HEK293 (cell line): ENCODE measurements at regions not wholly inside any gene's neighbourhood (a gene's known extent, or its start where the extent isn't known, plus 50 kb on each side); places are given as distances from the start of the nearest gene placed in this dataset.

Experiments used
- CTCF ChIA-PET: fragments of 350-600 bp; formaldehyde crosslinking; extraction: SDS; loops from one replicate; lab custom pipeline; 2021; ENCODE audit warnings: antibody characterized with exemption; lab: Yijun Ruan, JAX
- POLR2A ChIA-PET: fragments of 300-600 bp; formaldehyde crosslinking; extraction: SDS; loops from one replicate; lab custom pipeline; 2020; ENCODE audit warnings: antibody characterized with exemption, inconsistent platforms; lab: Yijun Ruan, JAX
- H3K27ac ChIP-seq: fragments of 200-500 bp; sonication (Bioruptor generic); 2 replicates; pipeline ENCODE4 v1.5.1; 2014; ENCODE audit warnings: low read depth, low read length, control low read depth, inconsistent platforms; ENCODE audit errors: extremely low read depth
- H3K36me3 ChIP-seq, 2 experiments: fragments of 200-500 bp in 1 of 2; sonication (Bioruptor generic) in 1 of 2; 1 replicate in 1 of 2; 2 replicates in 1 of 2; pipeline ENCODE4 v1.5.1; 2014 to 2017; ENCODE audit warnings: inconsistent platforms in 2 of 2, low read length in 2 of 2; ENCODE audit not compliant: control insufficient read depth in 2 of 2, insufficient read depth in 1 of 2
- H3K4me1 ChIP-seq: fragments of 200-500 bp; sonication (Bioruptor generic); 2 replicates; pipeline ENCODE4 v1.5.1; 2014; ENCODE audit warnings: mild to moderate bottlenecking, low read length, inconsistent platforms; ENCODE audit not compliant: control insufficient read depth, insufficient read depth
- H3K4me3 ChIP-seq: 2 replicates; pipeline ENCODE4 v1.5.1; 2011; ENCODE audit warnings: low read depth, mild to moderate bottlenecking, control low read depth, low read length, moderate library complexity
- H3K9me3 ChIP-seq: fragments of 200-500 bp; sonication (Bioruptor generic); 2 replicates; pipeline ENCODE4 v1.5.1; 2014; ENCODE audit warnings: low read depth, low read length, inconsistent platforms; ENCODE audit not compliant: control insufficient read depth, insufficient read depth
- FEZF1 ChIP-seq: fragments of 450-650 bp; formaldehyde crosslinking; IDR thresholded peaks from 2 replicates; pipeline ENCODE4 v1.5.1; 2016; ENCODE audit warnings: missing biosample characterization, missing genetic modification characterization
- MYNN ChIP-seq: fragments of 450-650 bp; formaldehyde crosslinking; IDR thresholded peaks from 2 replicates; pipeline ENCODE4 v1.5.1; 2016; ENCODE audit warnings: missing biosample characterization, missing genetic modification characterization, borderline replicate concordance
- TRIM28 ChIP-seq: IDR thresholded peaks from 2 replicates; pipeline ENCODE4 v1.6.1; 2011; ENCODE audit warnings: low read length, control low read depth, borderline replicate concordance
- ZBTB17 ChIP-seq: fragments of 450-650 bp; formaldehyde crosslinking; IDR thresholded peaks from 2 replicates; pipeline ENCODE4 v1.5.1; 2016; ENCODE audit warnings: missing biosample characterization, missing genetic modification characterization
- ZBTB48 ChIP-seq: fragments of 450-650 bp; formaldehyde crosslinking; IDR thresholded peaks from 2 replicates; pipeline ENCODE4 v1.5.1; 2016; ENCODE audit warnings: missing biosample characterization, missing genetic modification characterization
- ZNF138 ChIP-seq: fragments of 450-650 bp; formaldehyde crosslinking; IDR thresholded peaks from 2 replicates; pipeline ENCODE4 v1.5.1; 2016; ENCODE audit warnings: missing biosample characterization, missing genetic modification characterization, borderline replicate concordance
- ZNF239 ChIP-seq: fragments of 450-650 bp; formaldehyde crosslinking; IDR thresholded peaks from 2 replicates; pipeline ENCODE4 v1.5.1; 2016; ENCODE audit warnings: missing biosample characterization, missing genetic modification characterization
- ZNF544 ChIP-seq: fragments of 450-650 bp; formaldehyde crosslinking; IDR thresholded peaks from 2 replicates; pipeline ENCODE4 v1.5.0; 2017; ENCODE audit warnings: missing biosample characterization, missing genetic modification characterization
- ZNF664 ChIP-seq: fragments of 450-650 bp; formaldehyde crosslinking; IDR thresholded peaks from 2 replicates; pipeline ENCODE4 v1.5.1; 2016; ENCODE audit warnings: missing biosample characterization, missing genetic modification characterization
- ZNF677 ChIP-seq: fragments of 450-650 bp; IDR thresholded peaks from 2 replicates; pipeline ENCODE4 v1.5.0; 2018; ENCODE audit warnings: missing biosample characterization, mild to moderate bottlenecking, missing genetic modification characterization, moderate library complexity
- ZNF76 ChIP-seq: fragments of 450-650 bp; formaldehyde crosslinking; IDR thresholded peaks from 2 replicates; pipeline ENCODE4; 2016; ENCODE audit warnings: low read depth, missing biosample characterization, missing genetic modification characterization, borderline replicate concordance
- TF ChIP-seq, protein P1 (sequence below): fragments of 450-650 bp; formaldehyde crosslinking; conservative IDR thresholded peaks from 2 replicates; pipeline ENCODE4 v1.5.1; 2016; ENCODE audit warnings: low read depth, missing biosample characterization, missing genetic modification characterization
- TF ChIP-seq, protein P2 (sequence below): fragments of 450-650 bp; IDR thresholded peaks from 2 replicates; pipeline ENCODE4 v1.5.1; 2018; ENCODE audit warnings: missing biosample characterization, missing genetic modification characterization
- TF ChIP-seq, protein P3 (sequence below): fragments of 450-650 bp; formaldehyde crosslinking; IDR thresholded peaks from 2 replicates; pipeline ENCODE4 v1.5.1; 2017; ENCODE audit warnings: missing biosample characterization, missing genetic modification characterization
- TF ChIP-seq, protein P4 (sequence below): fragments of 450-650 bp; formaldehyde crosslinking; IDR thresholded peaks from 2 replicates; pipeline ENCODE4 v1.5.1; 2016; ENCODE audit warnings: missing biosample characterization, missing genetic modification characterization, borderline replicate concordance
- TF ChIP-seq, protein P5 (sequence below): fragments of 450-650 bp; formaldehyde crosslinking; IDR thresholded peaks from 2 replicates; pipeline ENCODE4 v1.5.1; 2017; ENCODE audit warnings: missing biosample characterization, missing genetic modification characterization
- TF ChIP-seq, protein P6 (sequence below): fragments of 450-650 bp; formaldehyde crosslinking; IDR thresholded peaks from 2 replicates; pipeline ENCODE4 v1.5.1; 2016; ENCODE audit warnings: missing biosample characterization, missing genetic modification characterization

DNA sequence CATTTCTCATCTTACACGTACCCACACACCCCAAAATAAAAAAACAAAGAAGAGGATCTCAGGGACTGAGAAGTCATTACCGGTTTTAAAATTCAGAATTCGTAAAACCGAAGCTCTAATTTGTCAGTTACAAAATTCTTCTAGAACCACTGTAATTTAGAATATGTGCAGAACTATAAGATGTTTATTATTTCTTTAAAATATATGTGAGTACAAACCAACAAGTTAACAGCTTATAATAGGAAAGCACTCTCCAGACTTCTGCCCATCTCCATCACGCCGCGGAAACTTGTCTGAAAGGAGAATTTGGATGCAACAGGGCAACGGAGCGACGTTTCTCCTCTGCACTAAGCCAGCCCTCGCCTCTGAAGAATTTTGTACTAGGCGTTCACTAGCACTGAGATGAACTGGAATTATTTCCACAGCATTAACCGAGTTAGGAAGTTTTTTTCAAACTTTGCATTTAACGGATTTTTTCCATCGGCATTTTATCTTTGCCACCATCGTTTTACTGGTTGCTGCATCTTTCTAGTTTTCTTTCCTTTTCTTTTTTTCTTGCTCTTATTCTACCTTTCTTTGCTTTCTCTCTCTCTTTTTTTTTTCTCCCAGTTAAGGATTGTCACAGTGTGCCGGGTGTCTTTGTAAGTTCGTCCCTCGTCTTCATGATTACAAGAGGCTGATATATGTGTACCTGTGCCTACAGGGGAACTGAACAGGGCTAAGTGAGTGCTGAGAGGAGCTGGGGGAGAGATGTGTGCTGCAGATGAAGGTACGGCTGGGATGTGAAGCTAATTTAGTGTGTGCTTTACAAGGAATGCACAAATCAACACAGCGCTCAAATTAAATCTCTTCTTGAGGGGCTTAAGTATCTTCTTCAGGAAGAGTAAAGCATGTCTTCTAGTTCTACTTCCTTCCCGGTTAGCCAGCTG lies 295.9 kb upstream of the NFE2L3 start (continued):
- TF ChIP-seq ZNF664 (no peak), ZNF138 (tag by site-specific recombination) (no peak), ZBTB17 (tag by site-specific recombination) (0 out of 2 replicates have a peak, but pooled peaks have one; percentile 27)
- TF ChIP-seq, protein P1, sequence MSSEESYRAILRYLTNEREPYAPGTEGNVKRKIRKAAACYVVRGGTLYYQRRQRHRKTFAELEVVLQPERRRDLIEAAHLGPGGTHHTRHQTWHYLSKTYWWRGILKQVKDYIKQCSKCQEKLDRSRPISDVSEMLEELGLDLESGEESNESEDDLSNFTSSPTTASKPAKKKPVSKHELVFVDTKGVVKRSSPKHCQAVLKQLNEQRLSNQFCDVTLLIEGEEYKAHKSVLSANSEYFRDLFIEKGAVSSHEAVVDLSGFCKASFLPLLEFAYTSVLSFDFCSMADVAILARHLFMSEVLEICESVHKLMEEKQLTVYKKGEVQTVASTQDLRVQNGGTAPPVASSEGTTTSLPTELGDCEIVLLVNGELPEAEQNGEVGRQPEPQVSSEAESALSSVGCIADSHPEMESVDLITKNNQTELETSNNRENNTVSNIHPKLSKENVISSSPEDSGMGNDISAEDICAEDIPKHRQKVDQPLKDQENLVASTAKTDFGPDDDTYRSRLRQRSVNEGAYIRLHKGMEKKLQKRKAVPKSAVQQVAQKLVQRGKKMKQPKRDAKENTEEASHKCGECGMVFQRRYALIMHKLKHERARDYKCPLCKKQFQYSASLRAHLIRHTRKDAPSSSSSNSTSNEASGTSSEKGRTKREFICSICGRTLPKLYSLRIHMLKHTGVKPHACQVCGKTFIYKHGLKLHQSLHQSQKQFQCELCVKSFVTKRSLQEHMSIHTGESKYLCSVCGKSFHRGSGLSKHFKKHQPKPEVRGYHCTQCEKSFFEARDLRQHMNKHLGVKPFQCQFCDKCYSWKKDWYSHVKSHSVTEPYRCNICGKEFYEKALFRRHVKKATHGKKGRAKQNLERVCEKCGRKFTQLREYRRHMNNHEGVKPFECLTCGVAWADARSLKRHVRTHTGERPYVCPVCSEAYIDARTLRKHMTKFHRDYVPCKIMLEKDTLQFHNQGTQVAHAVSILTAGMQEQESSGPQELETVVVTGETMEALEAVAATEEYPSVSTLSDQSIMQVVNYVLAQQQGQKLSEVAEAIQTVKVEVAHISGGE (tag by site-specific recombination): 0 out of 2 replicates have a peak, but pooled peaks have one; percentile 4
- TF ChIP-seq, protein P2, sequence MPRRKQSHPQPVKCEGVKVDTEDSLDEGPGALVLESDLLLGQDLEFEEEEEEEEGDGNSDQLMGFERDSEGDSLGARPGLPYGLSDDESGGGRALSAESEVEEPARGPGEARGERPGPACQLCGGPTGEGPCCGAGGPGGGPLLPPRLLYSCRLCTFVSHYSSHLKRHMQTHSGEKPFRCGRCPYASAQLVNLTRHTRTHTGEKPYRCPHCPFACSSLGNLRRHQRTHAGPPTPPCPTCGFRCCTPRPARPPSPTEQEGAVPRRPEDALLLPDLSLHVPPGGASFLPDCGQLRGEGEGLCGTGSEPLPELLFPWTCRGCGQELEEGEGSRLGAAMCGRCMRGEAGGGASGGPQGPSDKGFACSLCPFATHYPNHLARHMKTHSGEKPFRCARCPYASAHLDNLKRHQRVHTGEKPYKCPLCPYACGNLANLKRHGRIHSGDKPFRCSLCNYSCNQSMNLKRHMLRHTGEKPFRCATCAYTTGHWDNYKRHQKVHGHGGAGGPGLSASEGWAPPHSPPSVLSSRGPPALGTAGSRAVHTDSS (tag by site-specific recombination): no peak
- TF ChIP-seq, protein P3, sequence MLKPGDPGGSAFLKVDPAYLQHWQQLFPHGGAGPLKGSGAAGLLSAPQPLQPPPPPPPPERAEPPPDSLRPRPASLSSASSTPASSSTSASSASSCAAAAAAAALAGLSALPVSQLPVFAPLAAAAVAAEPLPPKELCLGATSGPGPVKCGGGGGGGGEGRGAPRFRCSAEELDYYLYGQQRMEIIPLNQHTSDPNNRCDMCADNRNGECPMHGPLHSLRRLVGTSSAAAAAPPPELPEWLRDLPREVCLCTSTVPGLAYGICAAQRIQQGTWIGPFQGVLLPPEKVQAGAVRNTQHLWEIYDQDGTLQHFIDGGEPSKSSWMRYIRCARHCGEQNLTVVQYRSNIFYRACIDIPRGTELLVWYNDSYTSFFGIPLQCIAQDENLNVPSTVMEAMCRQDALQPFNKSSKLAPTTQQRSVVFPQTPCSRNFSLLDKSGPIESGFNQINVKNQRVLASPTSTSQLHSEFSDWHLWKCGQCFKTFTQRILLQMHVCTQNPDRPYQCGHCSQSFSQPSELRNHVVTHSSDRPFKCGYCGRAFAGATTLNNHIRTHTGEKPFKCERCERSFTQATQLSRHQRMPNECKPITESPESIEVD (tag by site-specific recombination): peak; percentile 53; the same call in 1 of the 2 replicates

DNA sequence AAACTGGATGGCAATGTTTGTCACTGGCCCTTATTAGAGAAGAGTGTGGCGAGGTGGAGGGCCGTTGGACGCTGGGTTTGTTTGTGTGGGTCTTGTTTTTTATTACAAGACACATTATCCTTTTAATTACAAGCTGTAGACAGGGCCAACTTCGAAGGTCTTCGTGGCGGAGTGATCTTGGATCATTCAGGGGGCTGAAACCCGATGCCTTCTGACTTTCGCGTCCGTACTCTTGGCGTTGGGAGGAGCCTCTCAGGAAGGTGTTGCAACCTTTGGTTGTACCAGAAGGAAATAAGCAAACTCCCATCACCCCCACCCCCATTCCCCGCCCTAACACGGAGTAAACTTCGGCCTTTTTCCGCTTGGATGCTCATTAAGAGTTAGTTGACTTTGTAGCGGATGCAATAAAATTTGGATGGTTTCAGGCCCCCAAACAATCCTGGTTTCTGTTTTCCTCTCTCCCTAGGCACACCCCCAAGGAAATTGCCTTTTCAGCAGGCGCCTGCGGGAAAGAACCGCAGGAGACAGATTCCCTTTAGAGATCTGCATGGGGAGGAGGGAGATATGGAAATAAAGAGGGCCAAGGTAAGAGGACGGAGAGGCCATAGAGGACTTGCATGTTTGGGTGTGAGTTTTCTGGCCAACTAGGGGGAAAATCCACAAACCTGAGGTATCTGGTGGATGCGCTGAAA lies 294.5 kb upstream of the NFE2L3 start:
- ChIA-PET POLR2A (interaction anchor here (1.0 to 3.6 kb wide), 6 partner anchors 8 to 1312 kb away, joined by 4 to 28 read pairs (median 4); partner anchors contain the start of gene CYCS), CTCF (interaction anchor here (0.6 to 1.4 kb wide), 2 partner anchors 341 to 1294 kb away, joined by 3 to 4 read pairs; no protein-coding TSS in a partner anchor)
- Histone ChIP-seq H3K4me1 (peaks cover 18% of the 10 kb centered on the region), H3K36me3 (no peaks in the 10 kb centered on the region), H3K27ac (peak overlapping the region; percentile 100), H3K9me3 (no peaks in the 10 kb centered on the region), H3K4me3 (peak overlapping the region; percentile 52)
- TF ChIP-seq, protein P4, sequence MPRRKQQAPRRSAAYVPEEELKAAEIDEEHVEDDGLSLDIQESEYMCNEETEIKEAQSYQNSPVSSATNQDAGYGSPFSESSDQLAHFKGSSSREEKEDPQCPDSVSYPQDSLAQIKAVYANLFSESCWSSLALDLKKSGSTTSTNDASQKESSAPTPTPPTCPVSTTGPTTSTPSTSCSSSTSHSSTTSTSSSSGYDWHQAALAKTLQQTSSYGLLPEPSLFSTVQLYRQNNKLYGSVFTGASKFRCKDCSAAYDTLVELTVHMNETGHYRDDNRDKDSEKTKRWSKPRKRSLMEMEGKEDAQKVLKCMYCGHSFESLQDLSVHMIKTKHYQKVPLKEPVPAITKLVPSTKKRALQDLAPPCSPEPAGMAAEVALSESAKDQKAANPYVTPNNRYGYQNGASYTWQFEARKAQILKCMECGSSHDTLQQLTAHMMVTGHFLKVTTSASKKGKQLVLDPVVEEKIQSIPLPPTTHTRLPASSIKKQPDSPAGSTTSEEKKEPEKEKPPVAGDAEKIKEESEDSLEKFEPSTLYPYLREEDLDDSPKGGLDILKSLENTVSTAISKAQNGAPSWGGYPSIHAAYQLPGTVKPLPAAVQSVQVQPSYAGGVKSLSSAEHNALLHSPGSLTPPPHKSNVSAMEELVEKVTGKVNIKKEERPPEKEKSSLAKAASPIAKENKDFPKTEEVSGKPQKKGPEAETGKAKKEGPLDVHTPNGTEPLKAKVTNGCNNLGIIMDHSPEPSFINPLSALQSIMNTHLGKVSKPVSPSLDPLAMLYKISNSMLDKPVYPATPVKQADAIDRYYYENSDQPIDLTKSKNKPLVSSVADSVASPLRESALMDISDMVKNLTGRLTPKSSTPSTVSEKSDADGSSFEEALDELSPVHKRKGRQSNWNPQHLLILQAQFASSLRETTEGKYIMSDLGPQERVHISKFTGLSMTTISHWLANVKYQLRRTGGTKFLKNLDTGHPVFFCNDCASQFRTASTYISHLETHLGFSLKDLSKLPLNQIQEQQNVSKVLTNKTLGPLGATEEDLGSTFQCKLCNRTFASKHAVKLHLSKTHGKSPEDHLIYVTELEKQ (tag by site-specific recombination): peak; percentile 71
- TF ChIP-seq ZNF544 (tag by site-specific recombination) (no peak), TRIM28 (no peak), ZBTB48 (tag by site-specific recombination) (peak; percentile 50; the same call in 1 of the 2 replicates), ZNF677 (tag by site-specific recombination) (no peak), MYNN (peak; percentile 20; the same call in 1 of the 2 replicates), ZNF76 (tag by site-specific recombination) (peak; percentile 15), FEZF1 (tag by site-specific recombination) (peak; percentile 99), ZNF239 (tag by site-specific recombination) (no peak)
- TF ChIP-seq, protein P5, sequence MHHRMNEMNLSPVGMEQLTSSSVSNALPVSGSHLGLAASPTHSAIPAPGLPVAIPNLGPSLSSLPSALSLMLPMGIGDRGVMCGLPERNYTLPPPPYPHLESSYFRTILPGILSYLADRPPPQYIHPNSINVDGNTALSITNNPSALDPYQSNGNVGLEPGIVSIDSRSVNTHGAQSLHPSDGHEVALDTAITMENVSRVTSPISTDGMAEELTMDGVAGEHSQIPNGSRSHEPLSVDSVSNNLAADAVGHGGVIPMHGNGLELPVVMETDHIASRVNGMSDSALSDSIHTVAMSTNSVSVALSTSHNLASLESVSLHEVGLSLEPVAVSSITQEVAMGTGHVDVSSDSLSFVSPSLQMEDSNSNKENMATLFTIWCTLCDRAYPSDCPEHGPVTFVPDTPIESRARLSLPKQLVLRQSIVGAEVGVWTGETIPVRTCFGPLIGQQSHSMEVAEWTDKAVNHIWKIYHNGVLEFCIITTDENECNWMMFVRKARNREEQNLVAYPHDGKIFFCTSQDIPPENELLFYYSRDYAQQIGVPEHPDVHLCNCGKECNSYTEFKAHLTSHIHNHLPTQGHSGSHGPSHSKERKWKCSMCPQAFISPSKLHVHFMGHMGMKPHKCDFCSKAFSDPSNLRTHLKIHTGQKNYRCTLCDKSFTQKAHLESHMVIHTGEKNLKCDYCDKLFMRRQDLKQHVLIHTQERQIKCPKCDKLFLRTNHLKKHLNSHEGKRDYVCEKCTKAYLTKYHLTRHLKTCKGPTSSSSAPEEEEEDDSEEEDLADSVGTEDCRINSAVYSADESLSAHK (tag by site-specific recombination): peak; percentile 96
- TF ChIP-seq, protein P2 (tag by site-specific recombination): peak; percentile 55
- TF ChIP-seq, protein P6, sequence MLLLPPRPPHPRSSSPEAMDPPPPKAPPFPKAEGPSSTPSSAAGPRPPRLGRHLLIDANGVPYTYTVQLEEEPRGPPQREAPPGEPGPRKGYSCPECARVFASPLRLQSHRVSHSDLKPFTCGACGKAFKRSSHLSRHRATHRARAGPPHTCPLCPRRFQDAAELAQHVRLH (tag by site-specific recombination): peak; percentile 66; the same call in 1 of the 2 replicates
